AG04449 (cell line): ENCODE measurements at regions not wholly inside any gene's neighbourhood (a gene's known extent, or its start where the extent isn't known, plus 50 kb on each side); places are given as distances from the start of the nearest gene placed in this dataset.

Experiments
- CTCF ChIA-PET: fragments of 350-600 bp; formaldehyde crosslinking; extraction: SDS; loops from one replicate; lab custom pipeline; 2021; ENCODE audit warnings: antibody characterized with exemption; lab: Yijun Ruan, JAX
- POLR2A ChIA-PET: fragments of 400-600, 350-600 bp; formaldehyde crosslinking; extraction: SDS; loops from one replicate; lab custom pipeline; 2020; ENCODE audit warnings: antibody characterized with exemption, inconsistent platforms; lab: Yijun Ruan, JAX
- DNase-seq: peaks from one replicate; pipeline ENCODE4 v3.0.0-alpha.2; 2010; ENCODE audit warnings: low read depth, low spot score
- H3K4me3 ChIP-seq: 2 replicates; pipeline ENCODE4 v1.5.1; 2011; ENCODE audit warnings: low read depth, mild to moderate bottlenecking, control low read depth, low read length
- TF ChIP-seq, protein P1 (sequence below): IDR thresholded peaks from one replicate; pipeline ENCODE4 v1.5.1; 2011; ENCODE audit warnings: mild to moderate bottlenecking, moderate library complexity, low read length, control low read depth, inconsistent platforms; ENCODE audit not compliant: insufficient read depth; ENCODE audit errors: missing control alignments

DNA sequence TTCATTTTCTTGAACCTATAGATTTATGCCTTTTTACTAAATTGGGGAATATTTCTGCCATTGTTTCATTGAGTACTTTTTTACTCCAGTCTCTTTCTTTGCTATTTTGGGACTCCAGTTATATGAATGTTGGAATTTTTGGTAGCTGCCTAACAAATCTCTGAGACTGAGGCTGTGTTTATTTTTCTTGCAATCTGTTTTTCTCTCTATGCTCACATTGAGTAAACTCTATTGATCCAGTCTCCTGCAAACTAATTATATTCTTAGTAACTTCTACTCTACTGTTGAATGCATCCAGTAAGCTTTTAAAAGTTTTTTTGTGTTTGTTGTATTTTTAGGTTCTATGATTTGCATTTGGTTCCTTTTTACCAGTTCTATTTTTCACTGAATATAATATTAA, 903.4 kb upstream of the GJE1 start:
- no peak overlapping the region for H3K4me3 ChIP-seq
- TF ChIP-seq, protein P1, sequence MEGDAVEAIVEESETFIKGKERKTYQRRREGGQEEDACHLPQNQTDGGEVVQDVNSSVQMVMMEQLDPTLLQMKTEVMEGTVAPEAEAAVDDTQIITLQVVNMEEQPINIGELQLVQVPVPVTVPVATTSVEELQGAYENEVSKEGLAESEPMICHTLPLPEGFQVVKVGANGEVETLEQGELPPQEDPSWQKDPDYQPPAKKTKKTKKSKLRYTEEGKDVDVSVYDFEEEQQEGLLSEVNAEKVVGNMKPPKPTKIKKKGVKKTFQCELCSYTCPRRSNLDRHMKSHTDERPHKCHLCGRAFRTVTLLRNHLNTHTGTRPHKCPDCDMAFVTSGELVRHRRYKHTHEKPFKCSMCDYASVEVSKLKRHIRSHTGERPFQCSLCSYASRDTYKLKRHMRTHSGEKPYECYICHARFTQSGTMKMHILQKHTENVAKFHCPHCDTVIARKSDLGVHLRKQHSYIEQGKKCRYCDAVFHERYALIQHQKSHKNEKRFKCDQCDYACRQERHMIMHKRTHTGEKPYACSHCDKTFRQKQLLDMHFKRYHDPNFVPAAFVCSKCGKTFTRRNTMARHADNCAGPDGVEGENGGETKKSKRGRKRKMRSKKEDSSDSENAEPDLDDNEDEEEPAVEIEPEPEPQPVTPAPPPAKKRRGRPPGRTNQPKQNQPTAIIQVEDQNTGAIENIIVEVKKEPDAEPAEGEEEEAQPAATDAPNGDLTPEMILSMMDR = no peak
- no peak for DNase-seq
- CTCF ChIA-PET = no interaction called here
- POLR2A ChIA-PET = no interaction called here

DNA sequence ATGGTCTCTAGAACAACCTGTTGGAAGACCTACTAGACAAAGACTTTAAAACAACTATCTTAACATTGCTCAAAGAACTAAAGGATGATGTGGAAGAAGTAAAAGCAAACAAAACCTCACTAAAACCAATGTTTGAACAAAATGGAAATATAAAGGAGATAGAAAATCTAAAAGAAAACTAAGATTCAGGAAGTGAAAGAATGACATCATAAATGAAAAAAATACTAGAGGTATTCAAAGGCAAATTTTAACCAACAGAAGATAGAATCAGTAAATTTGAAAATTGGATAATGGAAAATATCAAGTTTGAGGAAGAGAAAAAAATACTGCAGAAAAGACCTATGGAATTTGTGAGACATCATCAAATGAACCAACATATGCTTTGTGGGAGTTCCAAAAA, 914.1 kb upstream of the GJE1 start:
- TF ChIP-seq, protein P1 = no peak
- CTCF ChIA-PET = no interaction called here
- DNase-seq = no peak
- no peak overlapping the region for H3K4me3 ChIP-seq
- POLR2A ChIA-PET = no interaction called here

DNA sequence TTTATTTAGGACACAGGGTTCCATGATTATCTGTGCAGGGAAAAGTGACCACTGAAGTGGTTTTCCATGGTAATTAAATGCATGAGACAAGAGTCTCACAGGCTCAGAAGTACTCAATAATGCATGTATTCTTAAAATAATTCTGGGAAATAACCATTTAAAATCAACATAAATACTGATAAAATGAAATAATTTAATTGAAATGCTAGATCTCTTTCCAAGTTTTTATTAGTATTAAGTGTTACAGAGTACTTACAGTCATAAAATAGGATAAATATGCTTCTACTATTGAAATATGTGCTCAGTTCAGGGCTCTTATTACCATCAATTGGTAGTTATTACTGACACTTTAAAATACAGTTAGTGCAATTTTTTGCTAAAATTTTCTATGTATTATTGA, 916.0 kb upstream of the GJE1 start:
- no peak overlapping the region for H3K4me3 ChIP-seq
- ChIA-PET POLR2A (no interaction called here), CTCF (no interaction called here)
- DNase-seq = no peak
- TF ChIP-seq, protein P1 = no peak

DNA sequence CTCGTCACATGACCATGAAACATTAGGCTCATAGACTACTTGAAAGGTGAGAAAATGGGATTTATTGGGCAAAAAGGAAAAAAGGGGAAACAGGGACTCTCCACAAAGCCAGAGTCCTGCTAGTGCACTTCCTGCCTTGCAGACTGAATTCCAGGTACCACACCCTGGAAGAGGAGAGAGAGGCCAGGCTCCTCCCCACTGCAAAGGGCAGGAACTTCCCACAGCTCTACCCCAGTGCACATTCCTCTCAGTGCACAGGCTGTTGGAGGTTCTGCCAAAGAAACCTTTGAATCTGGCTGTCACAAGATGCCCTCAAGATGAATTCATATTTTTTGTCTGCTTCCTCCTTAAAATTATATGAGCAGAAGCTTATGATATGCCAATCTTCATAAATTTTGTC, 920.4 kb upstream of the GJE1 start:
- H3K4me3 ChIP-seq = no peak overlapping the region
- DNase-seq = no peak
- CTCF ChIA-PET = no interaction called here
- POLR2A ChIA-PET = no interaction called here
- TF ChIP-seq, protein P1 = no peak

DNA sequence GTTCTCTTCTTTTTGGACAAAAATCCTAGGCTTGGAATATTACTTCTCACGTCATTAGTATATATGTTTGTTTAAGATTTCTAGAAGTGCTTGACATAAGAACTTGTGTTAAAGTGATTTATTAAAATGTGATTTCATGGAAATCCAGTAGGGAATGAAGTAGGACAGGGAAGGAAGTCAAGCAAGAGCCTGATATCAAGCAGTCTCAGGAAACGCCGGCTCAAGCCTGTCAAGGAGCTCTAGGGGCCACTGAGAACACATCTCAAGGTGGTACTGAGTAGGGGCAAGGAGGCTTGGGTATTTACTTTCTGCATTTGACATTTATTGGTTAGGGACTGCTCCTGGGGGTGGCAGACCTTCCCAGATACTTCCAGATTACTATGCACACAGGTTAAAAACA, 920.9 kb upstream of the GJE1 start:
- H3K4me3 ChIP-seq = no peak overlapping the region
- CTCF ChIA-PET = no interaction called here
- DNase-seq = no peak
- POLR2A ChIA-PET = no interaction called here
- TF ChIP-seq, protein P1 = no peak

DNA sequence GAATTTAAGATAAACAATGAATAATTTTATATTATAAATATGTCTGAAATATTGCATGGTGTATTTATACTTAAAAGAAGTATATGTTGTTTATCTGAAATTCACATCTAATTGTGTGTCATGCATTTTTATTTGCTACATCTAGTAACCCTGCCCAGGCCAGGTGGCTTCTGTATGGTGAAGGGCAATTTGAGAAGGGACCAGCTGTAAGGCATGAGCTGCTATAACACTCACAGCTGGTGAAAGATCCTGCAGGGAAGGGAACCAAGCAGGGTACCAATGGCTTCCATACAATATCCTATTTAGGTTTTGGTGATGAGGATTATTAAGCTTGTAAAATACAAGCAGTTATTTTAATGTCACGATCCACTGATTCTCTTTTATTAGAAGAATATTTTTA, 921.8 kb upstream of the GJE1 start:
- POLR2A ChIA-PET = no interaction called here
- CTCF ChIA-PET = no interaction called here
- no peak overlapping the region for H3K4me3 ChIP-seq

More for the DNA sequence above, 921.8 kb upstream of the GJE1 start:
- DNase-seq = no peak
- TF ChIP-seq, protein P1 = no peak
